Trophoblast cell (in vitro differentiated cells and primary cell): ENCODE measurements at regions not wholly inside any gene's neighbourhood (a gene's known extent, or its start where the extent isn't known, plus 50 kb on each side); places are given as distances from the start of the nearest gene placed in this dataset.

Experiments used
- DNase-seq, 2 donors: peaks; one replicate each; pipeline ENCODE4 v3.0.0-alpha.2; 2016
- H2AFZ ChIP-seq: 2 replicates; pipeline ENCODE4 v1.6.1; 2013; ENCODE audit warnings: low read length, moderate library complexity, mild to moderate bottlenecking; ENCODE audit not compliant: insufficient read depth, poor library complexity
- H2AK5ac ChIP-seq: 2 replicates; pipeline ENCODE4 v1.6.1; 2013; ENCODE audit warnings: mild to moderate bottlenecking, low read length
- H2BK120ac ChIP-seq: 2 replicates; pipeline ENCODE4 v1.6.1; 2013; ENCODE audit warnings: low read length, mild to moderate bottlenecking, moderate library complexity; ENCODE audit not compliant: insufficient read depth, poor library complexity
- H2BK12ac ChIP-seq: 2 replicates; pipeline ENCODE4 v1.6.1; 2013; ENCODE audit warnings: mild to moderate bottlenecking, low read length, moderate library complexity
- H2BK5ac ChIP-seq: 2 replicates; pipeline ENCODE4 v1.6.1; 2013; ENCODE audit warnings: low read length, low read depth, moderate library complexity, mild to moderate bottlenecking; ENCODE audit not compliant: poor library complexity
- H3K14ac ChIP-seq: 2 replicates; pipeline ENCODE4 v1.6.1; 2013; ENCODE audit warnings: mild to moderate bottlenecking, low read length
- H3K18ac ChIP-seq: 2 replicates; pipeline ENCODE4 v1.6.1; 2013; ENCODE audit warnings: mild to moderate bottlenecking, low read length
- H3K23ac ChIP-seq: 2 replicates; pipeline ENCODE4 v1.6.1; 2013; ENCODE audit warnings: low read length
- H3K27ac ChIP-seq: 2 replicates; pipeline ENCODE4 v1.5.1; 2013; ENCODE audit warnings: low read depth, mild to moderate bottlenecking, inconsistent platforms, low read length, moderate library complexity
- H3K27me3 ChIP-seq: 2 replicates; pipeline ENCODE4 v1.6.1; 2013; ENCODE audit warnings: inconsistent platforms, mild to moderate bottlenecking, low read length, moderate library complexity; ENCODE audit not compliant: insufficient read depth
- H3K36me3 ChIP-seq, 2 experiments: 1 replicate in 1 of 2; 2 replicates in 1 of 2; pipeline ENCODE4 v1.6.1; 2013; ENCODE audit warnings: low read length in 2 of 2, mild to moderate bottlenecking in 2 of 2, moderate library complexity in 1 of 2; ENCODE audit not compliant: insufficient read depth in 2 of 2, control insufficient read depth in 1 of 2
- H3K4ac ChIP-seq: 2 replicates; pipeline ENCODE4 v1.6.1; 2013; ENCODE audit warnings: low read depth, mild to moderate bottlenecking, low read length, moderate library complexity
- H3K4me1 ChIP-seq, 2 experiments: 1 replicate in 1 of 2; 2 replicates in 1 of 2; pipeline ENCODE4 v1.6.1; 2013; ENCODE audit warnings: low read length in 2 of 2, mild to moderate bottlenecking in 2 of 2, moderate library complexity in 1 of 2; ENCODE audit not compliant: insufficient read depth in 2 of 2, control insufficient read depth in 1 of 2
- H3K4me2 ChIP-seq: 2 replicates; pipeline ENCODE4 v1.6.1; 2013; ENCODE audit warnings: inconsistent platforms, mild to moderate bottlenecking, low read length, moderate library complexity
- H3K4me3 ChIP-seq: 2 replicates; pipeline ENCODE4 v1.5.1; 2013; ENCODE audit warnings: mild to moderate bottlenecking, low read depth, low read length, inconsistent platforms
- H3K79me1 ChIP-seq: one replicate; pipeline ENCODE4 v1.6.1; 2013; ENCODE audit warnings: low read length
- H3K79me2 ChIP-seq: 2 replicates; pipeline ENCODE4 v1.6.1; 2013; ENCODE audit warnings: low read length, mild to moderate bottlenecking; ENCODE audit not compliant: control insufficient read depth, insufficient read depth, poor library complexity
- H3K9ac ChIP-seq: 2 replicates; pipeline ENCODE4 v1.6.1; 2013; ENCODE audit warnings: mild to moderate bottlenecking, low read length
- H3K9me3 ChIP-seq: 2 replicates; pipeline ENCODE4 v1.6.1; 2013; ENCODE audit warnings: low read depth, mild to moderate bottlenecking, control low read depth, inconsistent platforms, low read length; ENCODE audit not compliant: insufficient read depth
- H4K12ac ChIP-seq: 2 replicates; pipeline ENCODE4 v1.6.1; 2013; ENCODE audit warnings: low read depth, mild to moderate bottlenecking, low read length, moderate library complexity
- H4K8ac ChIP-seq: 2 replicates; pipeline ENCODE4 v1.6.1; 2013; ENCODE audit warnings: low read depth, mild to moderate bottlenecking, low read length, moderate library complexity
- H4K91ac ChIP-seq: one replicate; pipeline ENCODE4 v1.6.1; 2013; ENCODE audit warnings: low read depth, mild to moderate bottlenecking, low read length, moderate library complexity
- WGBS: extraction: QIAGEN DNeasy Blood & Tissue Kit; methylation state at CpG from one replicate; pipeline ENCODE4 v1.1.7; 2013; ENCODE audit warnings: missing lambda C conversion rate; ENCODE audit not compliant: insufficient read length, insufficient coverage; ENCODE audit errors: extremely low coverage; 5-methylcytosine and 5-hydroxymethylcytosine counted together

DNA sequence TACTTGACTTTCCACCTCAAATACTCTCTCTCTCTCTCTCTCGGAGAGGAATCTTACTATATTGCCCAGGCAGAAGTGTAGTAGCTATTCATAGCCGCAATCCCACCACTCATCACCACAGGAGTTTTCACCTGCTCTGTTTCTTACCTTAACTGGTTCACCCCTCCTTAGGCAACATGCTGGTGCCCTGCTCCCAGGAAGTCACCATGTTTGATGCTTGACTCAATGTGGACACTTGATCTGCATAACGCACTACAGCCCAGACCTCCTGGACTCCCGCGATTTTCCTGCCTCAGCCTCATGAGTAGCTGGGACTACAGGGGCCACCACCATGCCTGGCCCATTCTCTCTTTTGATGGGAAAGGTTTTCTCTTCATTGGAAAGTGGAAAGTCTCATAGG lies 271.8 kb downstream of the FBXW7 start:
- no CpG with 5 or more reads among the region's 5 CpGs for WGBS
- no peak overlapping the region for H3K27ac ChIP-seq
- H3K79me2 ChIP-seq: no peaks in the 10 kb centered on the region
- H3K27me3 ChIP-seq: no peaks in the 10 kb centered on the region
- H4K8ac ChIP-seq: no peak overlapping the region
- no peak overlapping the region for H3K4me3 ChIP-seq
- no peak overlapping the region for H3K4me2 ChIP-seq
- DNase-seq: peak; percentile 68 to 72
- H3K14ac ChIP-seq: no peak overlapping the region
- H3K18ac ChIP-seq: no peak overlapping the region
- H2BK120ac ChIP-seq: no peak overlapping the region
- H4K12ac ChIP-seq: no peak overlapping the region
- no peaks in the 10 kb centered on the region for H3K36me3 ChIP-seq
- H2AK5ac ChIP-seq: no peak overlapping the region
- H3K9ac ChIP-seq: no peak overlapping the region
- H2BK12ac ChIP-seq: no peak overlapping the region
- no peak overlapping the region for H3K23ac ChIP-seq
- peaks cover 2% of the 10 kb centered on the region for H3K9me3 ChIP-seq
- H2AFZ ChIP-seq: no peak overlapping the region
- no peaks in the 10 kb centered on the region for H3K4me1 ChIP-seq
- H3K79me1 ChIP-seq: no peaks in the 10 kb centered on the region
- no peak overlapping the region for H2BK5ac ChIP-seq
- H4K91ac ChIP-seq: no peak overlapping the region
- H3K4ac ChIP-seq: no peak overlapping the region

DNA sequence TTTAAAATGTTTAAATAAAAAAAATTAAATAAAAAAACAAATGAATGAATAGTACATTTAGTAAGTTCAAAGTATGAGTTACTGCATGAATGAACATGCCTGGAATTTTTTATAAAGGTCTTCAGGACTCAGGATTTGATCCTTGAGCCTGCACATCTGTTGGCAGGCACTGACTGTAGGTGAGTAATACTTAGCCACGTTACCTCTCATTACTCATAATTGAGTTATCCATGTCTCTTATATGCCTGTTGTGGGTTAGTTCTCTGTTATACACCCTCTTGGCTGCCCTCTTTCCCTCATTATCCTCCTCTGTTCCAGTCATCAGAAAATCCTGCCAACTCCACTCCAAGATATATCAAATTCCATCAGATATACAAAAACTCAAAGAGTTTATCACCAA lies 276.0 kb downstream of the FBXW7 start:
- WGBS: no CpG with 5 or more reads among the region's 1 CpG
- H2BK12ac ChIP-seq: no peak overlapping the region
- H3K4ac ChIP-seq: no peak overlapping the region
- no peak overlapping the region for H3K27ac ChIP-seq
- peak in 1 of 2 donors; percentile 4 for DNase-seq
- no peak overlapping the region for H3K9ac ChIP-seq
- H4K12ac ChIP-seq: no peak overlapping the region
- no peak overlapping the region for H2BK5ac ChIP-seq
- H2AK5ac ChIP-seq: no peak overlapping the region
- H2AFZ ChIP-seq: no peak overlapping the region
- no peak overlapping the region for H3K18ac ChIP-seq
- no peaks in the 10 kb centered on the region for H3K27me3 ChIP-seq
- H3K23ac ChIP-seq: no peak overlapping the region
- H3K36me3 ChIP-seq: no peaks in the 10 kb centered on the region
- H2BK120ac ChIP-seq: no peak overlapping the region
- H4K91ac ChIP-seq: no peak overlapping the region
- peaks cover 2% of the 10 kb centered on the region for H3K9me3 ChIP-seq
- H3K4me3 ChIP-seq: no peak overlapping the region
- no peak overlapping the region for H3K4me2 ChIP-seq
- no peak overlapping the region for H3K14ac ChIP-seq
- no peak overlapping the region for H4K8ac ChIP-seq
- H3K79me1 ChIP-seq: peaks cover 9% of the 10 kb centered on the region
- H3K4me1 ChIP-seq: peaks cover 5 to 12% of the 10 kb centered on the region in 2 experiments
- peaks cover 2% of the 10 kb centered on the region for H3K79me2 ChIP-seq

DNA sequence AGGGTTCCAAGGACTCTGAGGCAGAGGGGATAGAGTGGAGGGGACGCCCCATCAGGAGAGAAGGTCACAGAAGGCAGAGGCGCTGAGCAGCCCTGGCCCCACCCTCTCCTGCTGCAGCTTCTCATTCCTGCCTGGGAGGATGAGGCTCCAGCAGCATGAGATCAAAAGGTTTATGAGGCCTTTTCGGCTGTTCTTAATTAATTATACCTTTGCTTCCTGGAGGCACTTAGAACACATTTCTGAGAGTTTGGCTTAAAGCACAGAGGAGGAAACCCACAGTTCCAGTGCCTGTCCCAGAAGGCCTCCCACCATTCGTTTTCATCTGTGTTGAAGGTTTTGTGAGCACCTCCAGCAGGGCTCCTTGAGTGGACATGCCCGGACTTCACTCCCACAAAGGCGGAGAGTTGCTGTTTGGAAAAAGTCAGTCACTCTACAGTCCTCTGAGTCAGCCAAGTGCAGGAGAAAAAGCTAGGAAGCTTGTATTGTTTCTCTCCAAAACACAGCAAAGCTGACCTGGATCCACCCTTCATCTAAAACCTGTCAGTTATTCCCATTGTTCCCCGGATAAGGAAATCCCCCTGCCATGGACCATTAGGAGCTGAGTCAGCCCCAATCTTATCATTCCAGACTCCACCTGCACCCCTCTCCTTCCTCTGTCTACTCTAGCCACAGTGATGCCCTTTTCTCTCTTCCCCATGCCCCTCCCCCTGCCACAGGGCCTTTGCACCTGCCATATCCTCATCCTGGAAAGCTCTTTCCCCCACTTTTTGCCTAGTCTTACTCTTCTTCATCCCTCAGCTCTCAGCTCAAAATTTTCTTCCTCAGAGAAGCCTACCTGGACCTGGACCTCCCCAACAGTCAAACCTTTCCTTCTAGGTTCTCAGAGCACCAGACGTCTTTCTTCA lies 276.8 kb downstream of the FBXW7 start:
- peak in 1 of 2 donors; percentile 26 for DNase-seq
- peak overlapping the region; percentile 93 for H2BK12ac ChIP-seq
- H2AK5ac ChIP-seq: peak overlapping the region; percentile 88
- peak overlapping the region; percentile 57 for H3K27ac ChIP-seq
- H3K4ac ChIP-seq: peak overlapping the region; percentile 44
- H3K4me1 ChIP-seq: peaks cover 5 to 12% of the 10 kb centered on the region in 2 experiments
- peak overlapping the region; percentile 78 for H4K8ac ChIP-seq
- peak overlapping the region; percentile 99 for H4K91ac ChIP-seq
- H2BK120ac ChIP-seq: peak overlapping the region; percentile 97
- H3K18ac ChIP-seq: peak overlapping the region; percentile 14
- H3K9me3 ChIP-seq: peaks cover 2% of the 10 kb centered on the region
- H4K12ac ChIP-seq: peak overlapping the region; percentile 89
- peaks cover 2% of the 10 kb centered on the region for H3K79me2 ChIP-seq
- H3K79me1 ChIP-seq: peaks cover 9% of the 10 kb centered on the region
- WGBS: no CpG with 5 or more reads among the region's 8 CpGs
- peak overlapping the region; percentile 88 for H2BK5ac ChIP-seq
- H3K4me3 ChIP-seq: no peak overlapping the region
- H3K4me2 ChIP-seq: peak overlapping the region; percentile 8
- H3K9ac ChIP-seq: no peak overlapping the region
- H3K23ac ChIP-seq: no peak overlapping the region
- H3K14ac ChIP-seq: peak overlapping the region; percentile 84
- H3K36me3 ChIP-seq: no peaks in the 10 kb centered on the region
- H2AFZ ChIP-seq: no peak overlapping the region
- H3K27me3 ChIP-seq: no peaks in the 10 kb centered on the region

DNA sequence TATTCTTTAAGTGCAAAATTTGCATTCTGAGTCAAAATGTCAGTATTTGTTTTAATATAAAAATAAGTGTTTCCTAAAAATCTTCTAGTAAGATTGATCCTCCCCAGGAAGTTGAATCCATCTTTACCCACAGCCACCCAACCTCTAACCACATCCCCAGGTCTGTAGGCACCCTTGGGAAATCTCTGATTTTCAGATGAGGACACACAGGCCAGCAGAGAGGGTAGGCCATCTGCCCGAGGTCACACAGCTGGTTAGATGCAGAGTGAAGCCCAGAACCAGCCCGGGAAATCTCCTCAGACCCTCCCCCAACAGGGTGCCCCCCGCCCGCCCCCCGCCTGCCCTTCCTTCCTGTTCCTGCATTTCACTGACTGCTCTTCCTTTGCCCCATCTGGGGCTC lies 277.5 kb downstream of the FBXW7 start:
- no peak overlapping the region for H3K9ac ChIP-seq
- no CpG with 5 or more reads among the region's 5 CpGs for WGBS
- H3K23ac ChIP-seq: no peak overlapping the region
- peak overlapping the region; percentile 44 for H3K4ac ChIP-seq
- peak overlapping the region; percentile 99 for H4K91ac ChIP-seq
- H4K8ac ChIP-seq: peak overlapping the region; percentile 78
- H2BK12ac ChIP-seq: peak overlapping the region; percentile 93
- H3K27me3 ChIP-seq: no peaks in the 10 kb centered on the region
- H3K18ac ChIP-seq: peak overlapping the region; percentile 14
- H3K9me3 ChIP-seq: peaks cover 2% of the 10 kb centered on the region
- no peak overlapping the region for H3K4me3 ChIP-seq
- H4K12ac ChIP-seq: peak overlapping the region; percentile 89
- peak overlapping the region; percentile 84 for H3K14ac ChIP-seq
- H3K27ac ChIP-seq: peak overlapping the region; percentile 57
- H3K4me1 ChIP-seq: peaks cover 5 to 12% of the 10 kb centered on the region in 2 experiments
- H3K79me2 ChIP-seq: peaks cover 2% of the 10 kb centered on the region
- peak overlapping the region; percentile 97 for H2BK120ac ChIP-seq
- peaks cover 9% of the 10 kb centered on the region for H3K79me1 ChIP-seq
- no peak overlapping the region for H3K4me2 ChIP-seq
- peak overlapping the region; percentile 88 for H2BK5ac ChIP-seq
- DNase-seq: no peak
- H3K36me3 ChIP-seq: no peaks in the 10 kb centered on the region
- no peak overlapping the region for H2AFZ ChIP-seq
- H2AK5ac ChIP-seq: peak overlapping the region; percentile 88
